ENCODE measurements at regions not wholly inside any gene's neighbourhood (a gene's known extent, or its start where the extent isn't known, plus 50 kb on each side); places are given as distances from the start of the nearest gene placed in this dataset.

- TF ChIP-seq CTCF (conservative IDR thresholded peaks at IDR 0.05 in 1 of 2, IDR thresholded peaks at IDR 0.05 in 1 of 2; ENCODE audit: extremely low read depth in 1 of 2, insufficient read depth in 1 of 2, low read depth in 1 of 2, low read length in 2 of 2) (no peak), EZH2 (IDR thresholded peaks at IDR 0.05; ENCODE audit: borderline replicate concordance, low read length) (no peak)
Measured at GRCh38 chr2:126177479-126177878, 478.5 kb upstream of the GYPC start.
